ACHN (cell line): ENCODE measurements at regions not wholly inside any gene's neighbourhood (a gene's known extent, or its start where the extent isn't known, plus 50 kb on each side); places are given as distances from the start of the nearest gene placed in this dataset.
"Not testable (repeated sequence)": the region's sequence is repeated elsewhere in the genome, so short reads cannot be mapped to it uniquely, and the experiment has no call there.

Experiments used
- DNase-seq: peaks from one replicate; pipeline ENCODE4 v3.0.0-alpha.2; 2015
- in situ Hi-C: cut with HindIII; loops from 2 replicates; pipeline ENCODE4 v1.10.0; 2017; ENCODE audit warnings: low sequenced_read_pairs, low pct_ligation_motif_present, low pct_unique_long_range_greater_than_20kb

DNA sequence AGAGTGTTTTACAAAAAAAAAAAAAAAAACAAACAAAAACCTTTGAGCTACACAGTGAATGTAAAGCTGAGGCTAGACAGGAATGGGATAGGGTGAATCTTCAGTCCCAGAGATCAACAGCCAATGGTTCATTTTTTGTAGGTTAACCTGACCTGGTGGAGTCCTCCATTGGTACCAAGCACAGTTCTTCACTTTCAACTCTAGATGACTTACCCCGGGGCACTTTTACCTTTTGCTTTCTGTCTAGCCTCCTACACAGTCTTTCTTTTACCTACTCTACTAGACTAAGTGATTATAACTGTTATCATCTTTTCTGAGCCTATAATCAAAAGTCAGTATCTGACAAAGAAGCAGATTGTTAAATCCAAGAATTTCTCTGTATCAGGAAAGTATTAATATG, 50.9 kb downstream of the ANXA2R start:
- in situ Hi-C loops: no loop called here
- no peak for DNase-seq

DNA sequence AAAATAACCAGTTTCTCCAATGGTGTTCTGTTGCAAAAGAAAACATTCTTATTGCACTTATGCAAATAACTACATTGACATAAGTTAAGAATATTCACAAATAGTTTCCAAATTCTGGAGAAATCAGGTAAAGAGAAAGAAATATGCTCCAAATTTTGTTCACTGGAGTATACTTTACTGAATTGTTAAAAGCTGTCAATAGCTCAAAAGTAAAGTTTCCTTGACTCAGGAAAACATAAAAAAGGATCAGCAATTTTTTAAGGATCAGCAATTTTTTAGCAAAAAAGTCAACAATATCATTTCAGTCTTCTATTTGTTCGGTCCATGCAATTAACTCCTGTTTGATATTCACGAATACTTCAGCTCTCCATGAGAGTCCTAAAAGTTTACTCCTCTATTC, 51.6 kb downstream of the ANXA2R start:
- no peak for DNase-seq
- in situ Hi-C loops: no loop called here

DNA sequence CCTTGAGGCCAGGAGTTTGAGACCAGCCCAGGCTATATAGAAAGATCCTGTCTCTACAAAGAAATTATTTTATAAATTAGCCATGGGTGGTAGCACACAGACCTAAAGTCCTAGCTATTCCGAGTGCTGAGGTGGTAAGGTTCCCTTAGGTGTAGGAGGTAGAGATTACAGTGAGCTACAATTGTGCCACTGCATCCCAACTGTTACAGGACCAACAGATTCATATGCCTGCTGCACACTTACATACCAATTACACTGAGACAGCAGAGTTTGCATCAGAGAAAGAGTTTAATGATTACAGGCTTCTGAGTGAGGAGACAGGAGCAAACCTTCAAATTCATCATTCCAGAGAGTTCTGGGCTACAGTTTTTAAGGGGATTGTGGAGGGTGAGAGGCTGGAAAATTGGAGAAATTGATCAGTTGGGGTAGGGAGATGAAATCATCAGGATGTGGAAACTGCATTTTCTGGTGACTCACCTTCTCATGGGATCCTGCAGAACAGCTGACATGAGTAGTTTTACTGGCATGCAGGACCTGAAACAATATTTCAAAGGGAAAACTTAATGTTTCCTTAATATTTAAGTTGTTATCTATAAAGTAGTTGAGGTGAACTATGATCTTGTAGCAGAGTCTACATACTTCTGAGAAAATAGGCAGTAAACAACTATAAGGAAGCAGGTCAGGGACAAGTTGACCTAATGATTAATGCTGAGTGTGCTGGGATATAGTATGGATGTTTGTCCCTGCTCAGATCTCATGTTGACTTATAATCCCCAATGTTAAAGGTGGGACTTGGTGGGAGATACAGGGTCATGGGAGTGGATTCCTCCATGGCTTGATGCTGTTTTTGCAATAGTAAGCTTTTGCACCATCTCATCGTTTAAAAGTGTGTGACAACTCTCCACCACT, 54.7 kb downstream of the ANXA2R start:
- in situ Hi-C loops: no loop called here
- peak; percentile 33 for DNase-seq

DNA sequence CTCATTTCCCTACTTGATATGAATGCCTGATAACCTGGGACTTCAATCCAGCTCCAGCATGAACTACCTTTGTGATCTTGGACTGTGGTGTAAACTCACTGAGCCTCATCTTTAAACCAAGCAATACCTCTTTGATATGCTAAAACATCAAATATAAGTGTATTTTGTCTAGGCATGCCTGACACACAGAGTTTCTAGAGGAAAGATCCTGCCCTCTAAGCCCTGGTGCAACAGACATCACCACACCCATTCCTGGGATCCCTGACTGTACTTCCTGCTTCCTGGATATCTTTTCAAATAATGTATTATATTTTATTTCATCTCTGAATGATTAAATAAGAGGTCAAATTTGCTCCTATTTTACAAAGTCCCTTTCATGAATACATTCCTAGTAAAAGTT, 55.8 kb downstream of the ANXA2R start:
- in situ Hi-C loops: no loop called here
- no peak for DNase-seq

DNA sequence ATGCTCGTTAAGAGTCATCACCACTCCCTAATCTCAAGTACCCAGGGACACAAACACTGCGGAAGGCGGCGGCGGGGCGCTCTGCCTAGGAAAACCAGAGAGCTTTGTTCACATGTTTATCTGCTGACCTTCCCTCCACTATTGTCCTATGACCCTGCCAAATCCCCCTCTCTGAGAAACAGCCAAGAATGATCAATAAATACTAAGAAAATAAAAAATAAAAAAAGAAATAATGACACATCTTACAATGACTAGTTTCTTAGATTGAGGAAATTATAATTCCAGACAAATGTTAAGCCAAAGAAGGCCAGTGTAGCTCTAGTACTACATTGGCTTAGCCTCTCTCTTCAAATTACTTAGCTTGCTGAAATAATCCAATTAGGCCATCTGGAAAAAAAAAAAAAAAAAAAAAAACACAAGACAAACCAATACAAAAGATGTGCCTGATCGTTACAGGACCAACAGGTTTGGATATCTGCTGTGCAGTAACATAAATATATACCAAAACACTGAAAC, 58.0 kb downstream of the ANXA2R start:
- in situ Hi-C loops: no loop called here
- DNase-seq: no peak

DNA sequence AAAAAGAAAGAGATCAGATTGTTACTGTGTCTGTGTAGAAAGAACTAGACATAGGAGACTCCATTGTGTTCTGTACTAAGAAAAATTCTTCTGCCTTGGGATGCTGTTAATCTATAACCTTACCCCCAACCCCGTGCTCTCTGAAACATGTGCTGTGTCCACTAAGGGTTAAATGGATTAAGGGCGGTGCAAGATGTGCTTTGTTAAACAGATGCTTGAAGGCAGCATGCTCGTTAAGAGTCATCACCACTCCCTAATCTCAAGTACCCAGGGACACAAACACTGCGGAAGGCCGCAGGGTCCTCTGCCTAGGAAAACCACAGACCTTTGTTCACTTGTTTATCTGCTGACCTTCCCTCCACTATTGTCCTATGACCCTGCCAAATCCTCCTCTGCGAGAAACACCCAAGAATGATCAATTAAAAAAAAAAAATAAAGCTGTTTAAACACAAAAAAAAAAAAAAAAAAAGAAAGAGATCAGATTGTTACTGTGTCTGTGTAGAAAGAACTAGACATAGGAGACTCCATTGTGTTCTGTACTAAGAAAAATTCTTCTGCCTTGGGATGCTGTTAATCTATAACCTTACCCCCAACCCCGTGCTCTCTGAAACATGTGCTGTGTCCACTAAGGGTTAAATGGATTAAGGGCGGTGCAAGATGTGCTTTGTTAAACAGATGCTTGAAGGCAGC, 58.6 kb downstream of the ANXA2R start:
- in situ Hi-C loops, DNase-seq: not testable (repeated sequence)

DNA sequence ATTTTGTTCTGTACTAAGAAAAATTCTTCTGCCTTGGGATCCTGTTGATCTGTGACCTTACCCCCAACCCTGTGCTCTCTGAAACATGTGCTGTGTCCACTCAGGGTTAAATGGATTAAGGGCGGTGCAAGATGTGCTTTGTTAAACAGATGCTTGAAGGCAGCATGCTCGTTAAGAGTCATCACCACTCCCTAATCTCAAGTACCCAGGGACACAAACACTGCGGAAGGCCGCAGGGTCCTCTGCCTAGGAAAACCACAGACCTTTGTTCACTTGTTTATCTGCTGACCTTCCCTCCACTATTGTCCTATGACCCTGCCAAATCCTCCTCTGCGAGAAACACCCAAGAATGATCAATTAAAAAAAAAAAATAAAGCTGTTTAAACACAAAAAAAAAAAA, 59.1 kb downstream of the ANXA2R start:
- in situ Hi-C loops, DNase-seq: not testable (repeated sequence)

DNA sequence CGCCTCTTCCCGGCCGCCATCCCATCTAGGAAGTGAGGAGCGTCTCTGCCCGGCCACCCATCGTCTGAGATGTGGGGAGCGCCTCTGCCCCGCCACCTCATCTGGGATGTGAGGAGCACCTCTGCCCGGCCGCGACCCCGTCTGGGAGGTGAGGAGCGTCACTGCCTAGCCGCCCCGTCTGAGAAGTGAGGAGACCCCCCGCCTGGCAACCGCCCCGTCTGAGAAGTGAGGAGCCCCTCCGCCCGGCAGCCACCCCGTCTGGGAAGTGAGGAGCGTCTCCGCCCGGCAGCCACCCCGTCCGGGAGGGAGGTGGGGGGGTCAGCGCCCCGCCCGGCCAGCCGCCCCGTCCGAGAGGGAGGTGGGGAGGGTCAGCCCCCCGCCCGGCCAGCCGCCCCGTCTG, 59.7 kb downstream of the ANXA2R start:
- in situ Hi-C loops, DNase-seq: not testable (repeated sequence)

DNA sequence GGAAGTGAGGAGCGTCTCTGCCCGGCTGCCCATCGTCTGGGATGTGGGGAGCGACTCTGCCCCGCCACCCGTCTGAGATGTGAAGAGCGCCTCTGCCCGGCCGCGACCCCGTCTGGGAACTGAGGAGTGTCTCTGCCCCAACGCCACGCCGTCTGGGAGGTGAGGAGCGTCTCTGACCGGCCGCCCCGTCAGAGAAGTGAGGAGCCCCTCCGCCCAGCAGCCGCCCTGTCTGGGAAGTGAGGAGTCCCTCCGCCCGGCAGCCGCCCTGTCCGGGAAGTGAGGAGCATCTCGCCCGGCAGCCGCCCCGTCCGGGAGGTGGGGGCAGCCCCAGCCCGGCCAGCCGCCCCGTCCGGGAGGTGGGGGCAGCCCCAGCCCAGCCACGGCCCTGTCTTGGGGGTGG, 60.9 kb downstream of the ANXA2R start:
- in situ Hi-C loops, DNase-seq: not testable (repeated sequence)

DNA sequence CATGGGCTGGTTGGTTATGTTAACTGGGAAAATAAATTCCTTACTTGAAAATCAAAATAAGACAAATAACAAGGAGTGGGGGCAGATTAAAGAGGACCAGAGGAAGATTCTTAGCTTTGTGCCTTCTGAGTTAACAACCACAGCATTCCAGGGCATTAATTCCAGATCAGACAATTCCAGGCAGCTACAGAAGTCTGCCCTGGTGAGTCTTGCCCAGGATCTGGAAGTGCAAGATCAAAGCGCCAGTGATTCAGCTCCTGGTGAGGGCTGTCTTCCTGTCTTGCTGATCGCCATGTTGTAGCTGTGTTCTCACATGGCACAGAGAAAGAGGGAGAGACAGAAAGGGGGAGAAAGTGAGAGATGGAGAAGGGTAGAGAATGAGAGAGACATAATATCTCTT, 65.6 kb downstream of the ANXA2R start:
- DNase-seq: no peak

DNA sequence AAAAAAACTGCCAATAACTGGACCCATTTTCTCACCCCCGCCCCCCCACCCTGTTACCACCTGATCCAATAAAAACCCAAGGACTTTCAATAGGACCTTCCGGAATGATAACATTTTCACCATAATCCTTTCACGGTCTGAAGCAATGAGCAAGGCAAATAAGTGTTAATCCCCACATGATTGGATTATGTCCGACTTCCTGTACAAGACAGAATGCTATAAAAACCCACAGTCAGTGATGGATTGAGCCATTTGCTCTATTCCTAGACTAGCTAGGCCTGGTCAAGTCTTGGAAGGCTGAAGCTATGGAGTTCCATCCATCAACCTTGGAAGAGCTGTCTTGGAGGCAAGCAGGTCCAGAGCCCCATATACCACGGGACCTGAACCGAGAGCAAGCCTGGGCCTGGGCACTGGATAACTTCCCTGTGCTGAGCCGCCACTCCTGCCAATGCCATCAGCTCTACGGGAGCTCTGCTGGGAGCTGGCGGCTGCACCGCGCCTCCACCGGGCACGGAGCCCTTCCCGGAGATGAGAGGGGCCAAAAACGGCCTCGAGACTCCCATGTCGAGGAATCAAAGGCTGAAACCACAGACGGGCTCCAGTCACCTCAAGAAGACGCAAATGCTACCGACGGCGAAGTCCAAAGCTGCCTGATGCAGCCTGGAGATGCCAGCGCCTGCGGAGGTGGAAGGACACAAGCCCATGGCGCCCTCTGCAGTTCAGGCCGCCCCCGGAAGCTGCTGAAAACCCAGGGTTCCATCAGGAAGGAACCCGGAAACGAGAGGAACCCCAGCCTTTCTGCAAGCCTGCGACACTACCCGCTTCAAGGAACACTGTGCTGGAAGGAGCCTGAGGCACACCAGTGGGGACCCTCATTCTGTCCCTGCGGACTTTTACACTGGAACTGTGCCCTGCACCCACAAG, 69.2 kb downstream of the ANXA2R start:
- in situ Hi-C loops: no loop called here
- DNase-seq: peak; percentile 20

More for the DNA sequence above, 65.6 kb downstream of the ANXA2R start:
- in situ Hi-C loops: no loop called here

DNA sequence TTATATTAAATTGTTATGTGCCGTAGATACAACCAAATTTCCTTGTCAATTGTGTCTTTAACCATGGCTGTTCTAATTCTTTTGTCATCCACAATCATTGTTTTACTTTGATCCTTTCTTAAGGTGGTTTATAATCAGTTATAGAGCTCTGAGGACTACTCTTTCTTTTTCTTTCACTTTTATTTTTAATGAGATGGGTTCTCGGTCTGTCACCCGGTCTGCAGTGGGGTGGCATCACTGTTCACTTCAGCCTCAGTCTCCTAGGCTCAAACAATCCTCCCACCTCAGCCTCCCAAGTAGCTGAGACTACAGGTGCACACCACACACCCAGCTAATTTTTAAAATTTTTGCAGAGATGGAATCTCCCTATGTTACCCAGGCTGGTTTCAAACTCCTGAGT, 74.2 kb downstream of the ANXA2R start:
- DNase-seq: no peak
- in situ Hi-C loops: no loop called here

DNA sequence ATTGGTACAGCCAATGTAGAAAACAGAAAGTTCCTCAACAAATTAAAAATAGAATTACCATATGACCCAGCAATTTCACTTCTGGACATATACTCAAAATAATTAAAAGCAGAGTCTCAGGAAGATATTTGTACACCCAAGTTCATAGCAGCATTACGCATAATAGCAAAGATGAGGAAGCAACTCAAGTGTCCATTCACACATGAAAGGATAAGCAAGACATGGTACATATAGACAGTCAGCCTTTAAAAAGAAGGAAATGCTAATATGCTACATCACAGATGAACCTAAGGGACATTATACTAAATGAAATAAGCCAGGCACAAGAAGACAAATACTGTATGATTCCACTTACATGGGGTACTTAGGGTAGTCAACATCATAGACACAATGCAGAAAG, 76.7 kb downstream of the ANXA2R start:
- in situ Hi-C loops: no loop called here
- DNase-seq: no peak

DNA sequence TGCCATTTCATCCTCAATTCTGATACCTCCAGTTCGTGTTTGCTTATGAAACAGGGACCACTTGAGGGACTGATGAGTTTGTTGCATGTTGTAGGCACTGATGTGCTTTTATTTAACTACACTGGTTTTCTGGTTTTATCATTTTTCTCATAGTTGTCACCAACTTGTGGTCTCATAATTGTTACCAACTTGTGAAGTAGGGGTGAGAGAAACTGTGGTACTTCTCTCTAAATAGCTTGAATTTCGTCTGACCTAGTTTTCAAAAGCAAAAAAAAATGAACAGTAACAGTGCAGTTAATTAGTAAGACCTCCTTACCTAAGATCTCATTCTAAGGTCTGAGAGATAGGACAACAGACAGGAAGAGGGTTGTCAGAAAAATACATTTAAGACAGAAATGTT, 78.0 kb downstream of the ANXA2R start:
- in situ Hi-C loops: no loop called here
- no peak for DNase-seq

DNA sequence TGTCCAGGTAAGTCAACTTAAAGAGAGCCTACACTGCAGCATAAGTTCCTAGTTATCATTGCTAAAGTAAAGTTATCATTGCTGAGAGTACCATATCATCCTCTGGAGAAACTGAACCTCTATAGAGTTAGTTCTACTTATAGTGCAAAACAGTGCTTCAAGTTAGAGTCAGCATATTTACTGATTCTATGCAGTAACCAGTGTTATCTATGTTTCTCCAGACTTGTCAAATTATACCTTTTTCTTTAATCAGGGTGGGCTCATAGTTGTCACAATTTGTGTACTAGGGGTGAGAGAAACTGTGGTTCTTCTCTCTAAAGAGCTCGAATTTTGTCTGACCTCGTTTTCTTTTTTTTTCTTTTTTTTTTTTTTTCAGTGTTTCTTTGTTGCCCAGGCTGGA, 79.6 kb downstream of the ANXA2R start:
- in situ Hi-C loops: no loop called here
- no peak for DNase-seq

DNA sequence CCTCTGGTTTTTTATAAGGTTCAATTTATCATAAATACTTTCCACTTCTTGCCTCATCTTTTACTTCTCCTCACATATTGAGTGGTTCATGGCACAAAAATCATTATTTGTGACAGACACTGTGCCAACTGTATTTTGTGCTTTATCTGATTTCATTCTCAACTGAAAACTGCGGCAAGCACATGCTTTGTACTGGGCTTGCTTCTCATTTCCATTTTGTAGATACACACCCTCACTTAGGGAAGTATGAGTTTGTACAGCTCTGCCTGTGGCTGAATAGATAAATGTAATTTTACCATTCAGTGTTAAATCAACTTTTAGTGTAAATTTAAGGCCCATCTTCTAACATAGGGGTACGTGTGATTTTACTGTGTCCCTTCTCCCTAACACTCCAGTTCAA, 83.6 kb downstream of the ANXA2R start:
- no peak for DNase-seq
- in situ Hi-C loops: no loop called here

DNA sequence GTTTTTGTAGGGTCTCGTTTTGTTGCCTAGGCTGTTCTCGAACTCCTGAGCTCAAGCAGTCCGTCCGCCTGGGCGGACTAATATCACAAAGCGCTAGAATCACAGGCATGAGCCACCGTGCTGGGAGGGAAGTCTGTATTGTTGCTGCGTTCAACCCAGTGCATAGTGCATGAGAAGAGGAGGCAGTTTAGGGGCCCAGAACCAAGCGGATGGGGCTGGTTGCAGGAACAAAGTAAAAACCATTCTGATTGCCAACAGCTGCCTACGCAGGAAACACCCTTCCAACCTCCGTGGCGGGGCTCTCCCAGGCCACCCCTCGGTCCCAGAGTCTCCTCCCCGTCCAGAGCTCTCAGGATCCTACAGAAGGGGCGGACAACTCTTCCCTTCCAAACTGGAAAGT, 87.1 kb downstream of the ANXA2R start:
- in situ Hi-C loops: no loop called here
- no peak for DNase-seq

DNA sequence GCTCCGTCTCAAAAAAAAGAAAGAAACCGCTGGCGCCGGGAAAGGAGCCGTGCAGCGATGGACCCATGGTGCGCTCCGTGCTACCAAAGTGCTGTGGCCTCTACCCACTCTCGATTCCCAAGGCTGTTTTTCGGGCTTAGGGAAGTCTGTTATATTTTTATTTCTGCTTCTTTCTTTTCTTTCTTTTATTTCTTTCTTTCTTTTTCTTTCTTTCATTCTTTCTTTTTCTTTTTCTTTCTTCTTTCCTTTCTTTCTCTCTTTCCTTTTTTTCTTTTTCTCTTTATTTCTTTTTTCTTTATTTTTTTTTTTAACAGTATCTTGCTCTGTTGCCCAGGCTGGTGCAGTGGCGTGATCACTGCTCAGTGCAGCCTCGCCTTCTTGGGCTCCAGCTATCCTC, 87.5 kb downstream of the ANXA2R start:
- in situ Hi-C loops: no loop called here
- no peak for DNase-seq
